SK-N-SH (cell line): ENCODE measurements at regions not wholly inside any gene's neighbourhood (a gene's known extent, or its start where the extent isn't known, plus 50 kb on each side); places are given as distances from the start of the nearest gene placed in this dataset.

ENCODE experiments used
- CTCF ChIP-seq: fragments of 200-600 bp; sonication (generic); IDR thresholded peaks from 2 replicates; pipeline ENCODE4 v1.6.1; 2017; ENCODE audit warnings: antibody characterized with exemption, mild to moderate bottlenecking, moderate library complexity
- FOSL2 ChIP-seq: IDR thresholded peaks from 2 replicates; pipeline ENCODE4 v1.4.0; 2012; ENCODE audit warnings: low read depth, mild to moderate bottlenecking, moderate library complexity, borderline replicate concordance
- FOXM1 ChIP-seq: IDR thresholded peaks from 2 replicates; pipeline ENCODE4 v1.4.0; 2012; ENCODE audit warnings: low read depth, mild to moderate bottlenecking
- MAX ChIP-seq: IDR thresholded peaks from 2 replicates; pipeline ENCODE4 v1.4.0; 2012; ENCODE audit warnings: low read depth
- MXI1 ChIP-seq: IDR thresholded peaks from 2 replicates; pipeline ENCODE4 v1.6.1; 2012; ENCODE audit warnings: mild to moderate bottlenecking, low read depth, low read length, improper control_type of control experiment
- NFIC ChIP-seq: IDR thresholded peaks from 2 replicates; pipeline ENCODE4 v1.4.0; 2012; ENCODE audit warnings: borderline replicate concordance
- NRF1 ChIP-seq: IDR thresholded peaks from 2 replicates; pipeline ENCODE4 v1.6.1; 2012; ENCODE audit warnings: low read depth, mild to moderate bottlenecking, low read length
- SIN3A ChIP-seq: IDR thresholded peaks from 2 replicates; pipeline ENCODE4 v1.6.1; 2012; ENCODE audit warnings: low read depth, mild to moderate bottlenecking, low read length, moderate library complexity, borderline replicate concordance
- TCF12 ChIP-seq: IDR thresholded peaks from 2 replicates; pipeline ENCODE4 v1.4.0; 2012
- USF1 ChIP-seq: IDR thresholded peaks from 2 replicates; pipeline ENCODE4 v1.4.0; 2012; ENCODE audit warnings: low read depth, borderline replicate concordance
- YY1 ChIP-seq: IDR thresholded peaks from 2 replicates; pipeline ENCODE4 v1.4.0; 2012; ENCODE audit warnings: low read depth, mild to moderate bottlenecking

- TF ChIP-seq MXI1 = no peak
- no peak for TF ChIP-seq NFIC
- no peak for TF ChIP-seq CTCF
- TF ChIP-seq MAX = no peak
- TF ChIP-seq USF1 = no peak
- TF ChIP-seq FOSL2 = no peak
- TF ChIP-seq FOXM1 = no peak
- no peak for TF ChIP-seq YY1
- TF ChIP-seq TCF12 = no peak
- no peak for TF ChIP-seq NRF1
- TF ChIP-seq SIN3A = no peak
Observed at GRCh38 chr6:85134172-85134571, 315.7 kb upstream of the NT5E start.
